ENCODE measurements at regions not wholly inside any gene's neighbourhood (a gene's known extent, or its start where the extent isn't known, plus 50 kb on each side); places are given as distances from the start of the nearest gene placed in this dataset.
"Not testable (repeated sequence)": the region's sequence is repeated elsewhere in the genome, so short reads cannot be mapped to it uniquely, and the experiment has no call there.

GRCh38 chr10:53439075-53439474, 666.5 kb upstream of the MBL2 start:
- TF ChIP-seq CTCF, POLR2A (IDR thresholded peaks at IDR 0.05): not testable (repeated sequence)
